8988T (cell line): ENCODE measurements at regions not wholly inside any gene's neighbourhood (a gene's known extent, or its start where the extent isn't known, plus 50 kb on each side); places are given as distances from the start of the nearest gene placed in this dataset.

Experiments
- DNase-seq: peaks from one replicate; pipeline ENCODE4 v3.0.0; 2011

GRCh38 chr1:9179463-9180110 lies 50.7 kb upstream of the GPR157 start:
- DNase-seq = no peak

GRCh38 chr1:9180111-9180819 lies 51.4 kb upstream of the GPR157 start:
- DNase-seq = peak; percentile 58

GRCh38 chr1:9181176-9181906 lies 52.4 kb upstream of the GPR157 start:
- peak; percentile 62 for DNase-seq

GRCh38 chr1:9181990-9182783 lies 52.4 kb upstream of the H6PD start:
- no peak for DNase-seq

- no peak for DNase-seq
Measured at GRCh38 chr1:9182784-9183257, 51.8 kb upstream of the H6PD start.

- no peak for DNase-seq
Measured at GRCh38 chr1:9183441-9183840, 51.1 kb upstream of the H6PD start.

GRCh38 chr1:9183898-9184297 lies 50.7 kb upstream of the H6PD start:
- no peak for DNase-seq

GRCh38 chr1:9184749-9185148 lies 49.8 kb upstream of the H6PD start:
- DNase-seq = no peak
